T-helper 2 cell treated with Interferon-gamma antibody and Interleukin-4, amounts not matched to agents 5 μg/mL and 100 μg/mL, for 36 hours (primary cell): ENCODE measurements at regions not wholly inside any gene's neighbourhood (a gene's known extent, or its start where the extent isn't known, plus 50 kb on each side); places are given as distances from the start of the nearest gene placed in this dataset.

Experiments
- DNase-seq: peaks from one replicate; pipeline ENCODE4 v3.0.0; 2021; ENCODE audit warnings: low spot score
- H3K27ac Mint-ChIP-seq: one replicate; pipeline ENCODE4 v1.8.0; 2021; ENCODE audit warnings: mild to moderate bottlenecking, mixed read lengths
- H3K27me3 Mint-ChIP-seq: one replicate; pipeline ENCODE4 v1.8.0; 2021; ENCODE audit warnings: low read depth, mixed read lengths
- H3K36me3 Mint-ChIP-seq: one replicate; pipeline ENCODE4 v1.8.0; 2021; ENCODE audit warnings: low read depth, mixed read lengths
- H3K4me1 Mint-ChIP-seq: one replicate; pipeline ENCODE4 v1.8.0; 2021; ENCODE audit warnings: low read depth, mixed read lengths
- H3K4me3 Mint-ChIP-seq: one replicate; pipeline ENCODE4 v1.8.0; 2022; ENCODE audit warnings: mild to moderate bottlenecking, moderate library complexity, mixed read lengths
- H3K9me3 Mint-ChIP-seq: one replicate; pipeline ENCODE4 v1.8.0; 2021; ENCODE audit warnings: mixed read lengths

GRCh38 chr22:47396105-47396504, 633.7 kb downstream of the TBC1D22A start:
- no peak overlapping the region for H3K4me3 Mint-ChIP-seq
- no peaks in the 10 kb centered on the region for H3K4me1 Mint-ChIP-seq
- no peak for DNase-seq
- no peaks in the 10 kb centered on the region for H3K27me3 Mint-ChIP-seq
- H3K36me3 Mint-ChIP-seq: no peaks in the 10 kb centered on the region
- no peaks in the 10 kb centered on the region for H3K9me3 Mint-ChIP-seq
- H3K27ac Mint-ChIP-seq: no peak overlapping the region

- no peaks in the 10 kb centered on the region for H3K9me3 Mint-ChIP-seq
- no peak overlapping the region for H3K27ac Mint-ChIP-seq
- H3K27me3 Mint-ChIP-seq: no peaks in the 10 kb centered on the region
- no peaks in the 10 kb centered on the region for H3K4me1 Mint-ChIP-seq
- no peak overlapping the region for H3K4me3 Mint-ChIP-seq
- H3K36me3 Mint-ChIP-seq: no peaks in the 10 kb centered on the region
- DNase-seq: no peak
These were observed 633.0 kb downstream of the TBC1D22A start for GRCh38 chr22:47395481-47395880.

- H3K9me3 Mint-ChIP-seq: no peaks in the 10 kb centered on the region
- no peak overlapping the region for H3K4me3 Mint-ChIP-seq
- no peak overlapping the region for H3K27ac Mint-ChIP-seq
- H3K4me1 Mint-ChIP-seq: no peaks in the 10 kb centered on the region
- H3K27me3 Mint-ChIP-seq: no peaks in the 10 kb centered on the region
- H3K36me3 Mint-ChIP-seq: no peaks in the 10 kb centered on the region
- DNase-seq: no peak
These were observed 632.3 kb downstream of the TBC1D22A start for GRCh38 chr22:47394504-47395440.

GRCh38 chr22:47393191-47393590, 630.7 kb downstream of the TBC1D22A start:
- H3K4me1 Mint-ChIP-seq: no peaks in the 10 kb centered on the region
- no peak overlapping the region for H3K27ac Mint-ChIP-seq
- no peaks in the 10 kb centered on the region for H3K27me3 Mint-ChIP-seq
- DNase-seq: no peak
- no peaks in the 10 kb centered on the region for H3K9me3 Mint-ChIP-seq
- no peak overlapping the region for H3K4me3 Mint-ChIP-seq
- H3K36me3 Mint-ChIP-seq: no peaks in the 10 kb centered on the region

- Mint-ChIP-seq H3K4me1 (no peaks in the 10 kb centered on the region), H3K9me3 (no peaks in the 10 kb centered on the region), H3K4me3 (no peak overlapping the region), H3K27ac (no peak overlapping the region), H3K36me3 (no peaks in the 10 kb centered on the region), H3K27me3 (no peaks in the 10 kb centered on the region)
- DNase-seq: no peak
These were observed 630.3 kb downstream of the TBC1D22A start for GRCh38 chr22:47392729-47393128.

- H3K36me3 Mint-ChIP-seq: no peaks in the 10 kb centered on the region
- no peaks in the 10 kb centered on the region for H3K4me1 Mint-ChIP-seq
- no peaks in the 10 kb centered on the region for H3K9me3 Mint-ChIP-seq
- no peak overlapping the region for H3K27ac Mint-ChIP-seq
- DNase-seq: no peak
- H3K27me3 Mint-ChIP-seq: no peaks in the 10 kb centered on the region
- H3K4me3 Mint-ChIP-seq: no peak overlapping the region
These were observed 629.6 kb downstream of the TBC1D22A start for GRCh38 chr22:47392054-47392347.

- Mint-ChIP-seq H3K27me3 (no peaks in the 10 kb centered on the region), H3K4me3 (no peak overlapping the region), H3K4me1 (no peaks in the 10 kb centered on the region), H3K27ac (no peak overlapping the region), H3K9me3 (no peaks in the 10 kb centered on the region), H3K36me3 (no peaks in the 10 kb centered on the region)
- DNase-seq: no peak
These were observed 629.0 kb downstream of the TBC1D22A start for GRCh38 chr22:47391169-47392053.

GRCh38 chr22:47390026-47390970, 627.8 kb downstream of the TBC1D22A start:
- Mint-ChIP-seq H3K4me1 (no peaks in the 10 kb centered on the region), H3K36me3 (no peaks in the 10 kb centered on the region), H3K9me3 (no peaks in the 10 kb centered on the region), H3K4me3 (no peak overlapping the region), H3K27me3 (no peaks in the 10 kb centered on the region), H3K27ac (no peak overlapping the region)
- no peak for DNase-seq

- Mint-ChIP-seq H3K27me3 (no peaks in the 10 kb centered on the region), H3K9me3 (no peaks in the 10 kb centered on the region), H3K36me3 (no peaks in the 10 kb centered on the region)
These were observed 626.8 kb downstream of the TBC1D22A start for GRCh38 chr22:47389201-47389600.

GRCh38 chr22:47388778-47389177, 626.3 kb downstream of the TBC1D22A start:
- Mint-ChIP-seq H3K27me3 (no peaks in the 10 kb centered on the region), H3K9me3 (no peaks in the 10 kb centered on the region), H3K27ac (no peak overlapping the region), H3K4me3 (no peak overlapping the region), H3K4me1 (no peaks in the 10 kb centered on the region), H3K36me3 (no peaks in the 10 kb centered on the region)
- DNase-seq: no peak

More at GRCh38 chr22:47389201-47389600, 626.8 kb downstream of the TBC1D22A start:
- Mint-ChIP-seq H3K4me1 (no peaks in the 10 kb centered on the region), H3K27ac (no peak overlapping the region), H3K4me3 (no peak overlapping the region)
- no peak for DNase-seq

- no peak overlapping the region for H3K27ac Mint-ChIP-seq
- H3K36me3 Mint-ChIP-seq: no peaks in the 10 kb centered on the region
- H3K27me3 Mint-ChIP-seq: no peaks in the 10 kb centered on the region
- no peaks in the 10 kb centered on the region for H3K9me3 Mint-ChIP-seq
- DNase-seq: no peak
- H3K4me3 Mint-ChIP-seq: no peak overlapping the region
- no peaks in the 10 kb centered on the region for H3K4me1 Mint-ChIP-seq
These were observed 625.9 kb downstream of the TBC1D22A start for GRCh38 chr22:47388331-47388730.

- no peak for DNase-seq
- Mint-ChIP-seq H3K4me3 (no peak overlapping the region), H3K27ac (no peak overlapping the region), H3K27me3 (no peaks in the 10 kb centered on the region), H3K36me3 (no peaks in the 10 kb centered on the region), H3K9me3 (no peaks in the 10 kb centered on the region), H3K4me1 (no peaks in the 10 kb centered on the region)
These were observed 624.5 kb downstream of the TBC1D22A start for GRCh38 chr22:47386812-47387510.

- no peak overlapping the region for H3K4me3 Mint-ChIP-seq
These were observed 622.5 kb downstream of the TBC1D22A start for GRCh38 chr22:47384977-47385376.

More at GRCh38 chr22:47384977-47385376, 622.5 kb downstream of the TBC1D22A start:
- Mint-ChIP-seq H3K9me3 (no peaks in the 10 kb centered on the region), H3K36me3 (no peaks in the 10 kb centered on the region), H3K27ac (no peak overlapping the region), H3K4me1 (no peaks in the 10 kb centered on the region), H3K27me3 (no peaks in the 10 kb centered on the region)
- no peak for DNase-seq
